IPS-20b (cell line): ENCODE measurements at regions not wholly inside any gene's neighbourhood (a gene's known extent, or its start where the extent isn't known, plus 50 kb on each side); places are given as distances from the start of the nearest gene placed in this dataset.

Experiments used
- H3K27ac ChIP-seq: one replicate; pipeline ENCODE4 v1.5.1; 2013; ENCODE audit warnings: low read length
- H3K27me3 ChIP-seq: 2 replicates; pipeline ENCODE4 v1.6.1; 2013; ENCODE audit warnings: mild to moderate bottlenecking, low read length, inconsistent platforms; ENCODE audit not compliant: insufficient read depth
- H3K36me3 ChIP-seq: 2 replicates; pipeline ENCODE4 v1.6.1; 2013; ENCODE audit warnings: low read depth, mild to moderate bottlenecking, inconsistent platforms, low read length, moderate library complexity; ENCODE audit not compliant: insufficient read depth
- H3K4me1 ChIP-seq: 2 replicates; pipeline ENCODE4 v1.6.1; 2013; ENCODE audit warnings: mild to moderate bottlenecking, control low read depth, inconsistent platforms, low read length, moderate library complexity; ENCODE audit not compliant: insufficient read depth
- H3K4me3 ChIP-seq: 2 replicates; pipeline ENCODE4 v1.5.1; 2013; ENCODE audit warnings: mild to moderate bottlenecking, low read length, inconsistent platforms
- H3K9ac ChIP-seq: 2 replicates; pipeline ENCODE4 v1.6.1; 2013; ENCODE audit warnings: low read depth, mild to moderate bottlenecking, inconsistent platforms, low read length, moderate library complexity
- H3K9me3 ChIP-seq: 2 replicates; pipeline ENCODE4 v1.6.1; 2013; ENCODE audit warnings: mild to moderate bottlenecking, low read depth, low read length, inconsistent platforms; ENCODE audit not compliant: insufficient read depth

GRCh38 chr18:41769265-41769664 lies 185.8 kb upstream of the PIK3C3 start:
- H3K27me3 ChIP-seq = no peaks in the 10 kb centered on the region
- H3K9ac ChIP-seq = no peak overlapping the region
- no peaks in the 10 kb centered on the region for H3K9me3 ChIP-seq
- H3K36me3 ChIP-seq = no peaks in the 10 kb centered on the region
- H3K27ac ChIP-seq = no peak overlapping the region
- peaks cover 4% of the 10 kb centered on the region; the same call in 1 of the 2 replicates for H3K4me1 ChIP-seq
- H3K4me3 ChIP-seq = no peak overlapping the region

GRCh38 chr18:41768467-41768866 lies 186.6 kb upstream of the PIK3C3 start:
- no peaks in the 10 kb centered on the region for H3K36me3 ChIP-seq
- H3K27me3 ChIP-seq = no peaks in the 10 kb centered on the region
- no peak overlapping the region for H3K4me3 ChIP-seq
- peaks cover 4% of the 10 kb centered on the region; the same call in 1 of the 2 replicates for H3K4me1 ChIP-seq
- H3K9me3 ChIP-seq = no peaks in the 10 kb centered on the region
- H3K27ac ChIP-seq = no peak overlapping the region
- H3K9ac ChIP-seq = no peak overlapping the region

- Histone ChIP-seq H3K9ac (no peak overlapping the region), H3K27ac (no peak overlapping the region), H3K4me3 (no peak overlapping the region), H3K9me3 (no peaks in the 10 kb centered on the region), H3K27me3 (no peaks in the 10 kb centered on the region), H3K4me1 (peaks cover 4% of the 10 kb centered on the region; the same call in 1 of the 2 replicates), H3K36me3 (no peaks in the 10 kb centered on the region)
Observed at GRCh38 chr18:41767960-41768359, 187.1 kb upstream of the PIK3C3 start.

- Histone ChIP-seq H3K9me3 (no peaks in the 10 kb centered on the region), H3K4me3 (no peak overlapping the region), H3K36me3 (no peaks in the 10 kb centered on the region), H3K4me1 (peaks cover 4% of the 10 kb centered on the region; the same call in 1 of the 2 replicates), H3K27ac (no peak overlapping the region), H3K27me3 (no peaks in the 10 kb centered on the region), H3K9ac (no peak overlapping the region)
Observed at GRCh38 chr18:41765460-41765859, 189.6 kb upstream of the PIK3C3 start.

- H3K9ac ChIP-seq = no peak overlapping the region
- no peaks in the 10 kb centered on the region for H3K9me3 ChIP-seq
- peaks cover 4% of the 10 kb centered on the region; the same call in 1 of the 2 replicates for H3K4me1 ChIP-seq
- H3K4me3 ChIP-seq = no peak overlapping the region
- no peaks in the 10 kb centered on the region for H3K27me3 ChIP-seq
- H3K36me3 ChIP-seq = no peaks in the 10 kb centered on the region
- H3K27ac ChIP-seq = no peak overlapping the region
Observed at GRCh38 chr18:41763361-41763760, 191.7 kb upstream of the PIK3C3 start.

GRCh38 chr18:41761333-41762018 lies 193.6 kb upstream of the PIK3C3 start:
- Histone ChIP-seq H3K9ac (no peak overlapping the region), H3K27ac (no peak overlapping the region), H3K4me3 (no peak overlapping the region), H3K27me3 (no peaks in the 10 kb centered on the region), H3K4me1 (peaks cover 8% of the 10 kb centered on the region; the same call in 1 of the 2 replicates), H3K36me3 (no peaks in the 10 kb centered on the region), H3K9me3 (no peaks in the 10 kb centered on the region)

- Histone ChIP-seq H3K36me3 (no peaks in the 10 kb centered on the region), H3K27ac (no peak overlapping the region)
Observed at GRCh38 chr18:41758534-41758933, 196.5 kb upstream of the PIK3C3 start.

GRCh38 chr18:41756141-41756540 lies 198.9 kb upstream of the PIK3C3 start:
- H3K27me3 ChIP-seq = no peaks in the 10 kb centered on the region
- no peaks in the 10 kb centered on the region for H3K36me3 ChIP-seq
- no peaks in the 10 kb centered on the region for H3K9me3 ChIP-seq
- H3K4me3 ChIP-seq = no peak overlapping the region
- H3K27ac ChIP-seq = no peak overlapping the region
- H3K9ac ChIP-seq = no peak overlapping the region
- peaks cover 9% of the 10 kb centered on the region; the same call in 1 of the 2 replicates for H3K4me1 ChIP-seq

More at GRCh38 chr18:41758534-41758933, 196.5 kb upstream of the PIK3C3 start:
- Histone ChIP-seq H3K9me3 (no peaks in the 10 kb centered on the region), H3K9ac (no peak overlapping the region), H3K4me1 (peaks cover 9% of the 10 kb centered on the region; the same call in 1 of the 2 replicates), H3K4me3 (no peak overlapping the region), H3K27me3 (no peaks in the 10 kb centered on the region)

- Histone ChIP-seq H3K9me3 (no peaks in the 10 kb centered on the region), H3K4me3 (no peak overlapping the region), H3K27ac (no peak overlapping the region), H3K9ac (no peak overlapping the region), H3K36me3 (no peaks in the 10 kb centered on the region), H3K4me1 (peaks cover 9% of the 10 kb centered on the region; the same call in 1 of the 2 replicates), H3K27me3 (no peaks in the 10 kb centered on the region)
Observed at GRCh38 chr18:41754332-41754731, 200.7 kb upstream of the PIK3C3 start.

- Histone ChIP-seq H3K27ac (no peak overlapping the region), H3K4me3 (no peak overlapping the region), H3K4me1 (peaks cover 9% of the 10 kb centered on the region; the same call in 1 of the 2 replicates), H3K9ac (no peak overlapping the region), H3K36me3 (no peaks in the 10 kb centered on the region), H3K27me3 (no peaks in the 10 kb centered on the region), H3K9me3 (no peaks in the 10 kb centered on the region)
Observed at GRCh38 chr18:41753826-41754225, 201.2 kb upstream of the PIK3C3 start.

GRCh38 chr18:41752826-41753225 lies 202.2 kb upstream of the PIK3C3 start:
- Histone ChIP-seq H3K9ac (no peak overlapping the region), H3K9me3 (no peaks in the 10 kb centered on the region), H3K4me1 (peaks cover 9% of the 10 kb centered on the region; the same call in 1 of the 2 replicates), H3K27ac (no peak overlapping the region), H3K36me3 (no peaks in the 10 kb centered on the region), H3K27me3 (no peaks in the 10 kb centered on the region), H3K4me3 (no peak overlapping the region)

- Histone ChIP-seq H3K4me1 (peaks cover 7% of the 10 kb centered on the region; the same call in 1 of the 2 replicates), H3K4me3 (no peak overlapping the region), H3K9ac (no peak overlapping the region), H3K36me3 (no peaks in the 10 kb centered on the region), H3K27me3 (no peaks in the 10 kb centered on the region), H3K27ac (no peak overlapping the region), H3K9me3 (no peaks in the 10 kb centered on the region)
Observed at GRCh38 chr18:41751652-41752051, 203.4 kb upstream of the PIK3C3 start.
